ENCODE measurements at regions not wholly inside any gene's neighbourhood (a gene's known extent, or its start where the extent isn't known, plus 50 kb on each side); places are given as distances from the start of the nearest gene placed in this dataset.
A peak's percentile ranks its signal among the peaks of the same experiment; 100 is the strongest.
"Not testable (repeated sequence)": the region's sequence is repeated elsewhere in the genome, so short reads cannot be mapped to it uniquely, and the experiment has no call there.

DNA sequence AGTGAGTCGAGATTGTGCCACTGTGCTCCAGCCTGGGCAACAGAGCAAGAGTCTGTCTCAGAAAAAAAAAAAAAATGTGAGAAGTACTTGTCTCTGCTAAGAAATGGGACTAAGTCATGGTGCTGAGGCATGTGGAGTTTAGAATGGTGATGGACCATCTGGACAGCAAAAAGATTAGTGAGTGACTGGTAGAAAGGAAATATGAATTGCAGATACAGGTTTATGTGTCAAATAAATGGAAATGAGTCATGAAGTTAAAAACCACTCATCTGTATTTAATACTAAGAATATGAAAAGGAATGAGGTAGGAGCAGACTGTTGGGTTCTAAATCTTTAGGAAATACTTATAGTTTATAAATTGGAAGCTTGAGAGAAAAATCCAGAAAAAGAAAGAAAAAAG, 625.7 kb upstream of the ANKRD30A start:
- DNase-seq: no peak

- no peak for DNase-seq
Measured at GRCh38 chr10:36496758-36497157, 628.6 kb upstream of the ANKRD30A start.

DNA sequence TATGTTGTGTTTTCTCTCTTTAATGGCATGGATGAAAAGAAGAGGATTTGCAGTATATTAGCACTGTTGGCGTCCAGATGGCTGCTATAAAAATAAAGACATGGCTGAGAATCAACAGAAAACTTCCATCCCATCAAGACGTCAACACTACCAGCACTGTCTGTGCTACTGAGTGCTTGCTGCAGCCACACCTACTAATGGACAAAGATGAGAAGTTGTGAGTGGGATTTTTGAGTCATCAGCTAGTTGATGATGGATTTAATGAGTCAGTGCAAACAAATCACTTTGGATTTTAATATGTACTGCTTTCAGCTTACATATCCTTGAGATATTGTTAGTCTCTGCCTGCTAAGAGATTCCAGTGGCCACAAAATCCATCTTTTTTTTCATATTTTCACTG, 631.0 kb upstream of the ANKRD30A start:
- DNase-seq: peak in 16 of 58 donors; percentile 0 to 56 (median 14)

GRCh38 chr10:36493516-36493880, 631.9 kb upstream of the ANKRD30A start:
- no peak for DNase-seq

DNA sequence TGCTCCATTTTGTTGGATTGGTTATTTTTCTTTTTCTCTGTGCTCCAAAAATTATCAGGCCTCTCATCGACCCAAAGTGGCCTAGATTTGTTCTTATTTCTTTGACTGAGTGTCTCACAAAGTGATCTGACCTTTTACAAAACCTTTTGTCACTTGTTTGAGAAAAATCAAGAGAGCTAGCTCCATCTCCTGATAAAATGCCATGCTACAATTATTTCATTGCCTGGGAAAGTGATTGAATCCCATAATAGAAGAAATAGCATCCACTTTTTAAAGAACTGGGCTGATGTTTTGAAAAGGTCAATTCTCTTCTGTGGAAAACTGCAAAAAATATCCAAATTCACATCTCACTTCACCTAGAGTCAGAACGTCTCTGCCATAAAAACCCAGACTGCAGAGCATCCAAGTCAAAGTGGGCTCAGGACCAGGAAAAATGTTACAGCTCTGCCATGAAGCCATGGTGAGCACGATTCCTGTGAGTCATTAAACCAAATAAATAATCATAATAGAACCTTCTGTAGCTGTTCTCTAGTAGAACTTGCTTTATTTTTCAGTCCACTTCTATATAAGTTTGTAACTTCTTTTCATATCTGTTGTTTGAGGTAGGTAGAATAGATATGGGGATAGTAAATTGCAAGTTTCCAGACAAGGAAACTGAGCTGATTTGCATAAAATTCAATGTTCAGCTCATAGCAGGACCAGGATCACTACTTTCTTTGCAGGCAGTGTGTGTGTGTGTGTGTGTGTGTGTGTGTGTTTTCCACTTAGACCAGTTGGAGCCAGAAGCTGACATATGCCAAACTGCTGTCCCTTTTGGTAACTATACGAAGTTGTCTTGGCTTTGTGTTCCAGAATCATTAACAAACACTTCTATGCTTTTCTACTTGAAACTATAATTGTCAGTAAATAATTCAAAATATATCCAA, 632.5 kb upstream of the ANKRD30A start:
- DNase-seq: no peak

DNA sequence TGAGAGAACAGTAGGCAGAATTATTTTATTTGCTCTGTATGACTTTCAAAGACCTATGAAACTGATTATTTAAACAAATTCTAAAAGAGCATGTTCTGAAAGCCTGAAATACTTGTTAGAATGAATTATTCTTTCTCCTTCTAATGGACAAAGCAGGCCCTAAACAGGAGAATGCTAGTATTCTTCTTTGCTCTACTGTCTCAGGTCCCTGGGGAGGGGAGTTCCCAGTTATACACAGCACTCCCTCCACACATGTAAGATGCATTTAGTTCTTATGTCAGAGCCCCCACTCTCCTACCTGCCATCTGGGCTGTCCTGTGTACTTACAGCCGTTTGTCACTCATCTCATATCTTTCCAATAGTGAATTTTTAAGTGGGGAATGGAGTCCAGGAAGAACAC, 633.5 kb upstream of the ANKRD30A start:
- DNase-seq: no peak

- no peak for DNase-seq
Measured at GRCh38 chr10:36489611-36490228, 635.7 kb upstream of the ANKRD30A start.

- DNase-seq: no peak
Measured at GRCh38 chr10:36489181-36489580, 636.2 kb upstream of the ANKRD30A start.

- no peak for DNase-seq
Measured at GRCh38 chr10:36488579-36488978, 636.8 kb upstream of the ANKRD30A start.

DNA sequence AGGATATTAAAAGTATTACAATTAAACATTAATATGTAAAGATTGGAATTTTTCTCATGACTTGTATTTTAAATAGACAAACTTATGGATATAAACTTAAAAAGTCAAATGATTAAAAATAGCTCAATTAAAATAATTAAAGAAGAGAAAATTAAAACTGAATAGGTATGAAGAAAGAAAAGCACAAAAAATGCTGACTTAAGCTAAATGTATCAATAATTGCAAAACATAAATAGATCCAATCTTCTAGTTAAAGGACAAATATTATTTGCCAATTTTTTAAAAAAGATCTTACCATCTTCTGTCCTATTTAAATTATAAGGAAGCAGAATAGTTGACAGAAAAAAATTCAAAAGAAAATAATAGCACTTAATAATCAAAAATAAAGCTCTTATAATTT, 646.3 kb upstream of the ANKRD30A start:
- DNase-seq: no peak

DNA sequence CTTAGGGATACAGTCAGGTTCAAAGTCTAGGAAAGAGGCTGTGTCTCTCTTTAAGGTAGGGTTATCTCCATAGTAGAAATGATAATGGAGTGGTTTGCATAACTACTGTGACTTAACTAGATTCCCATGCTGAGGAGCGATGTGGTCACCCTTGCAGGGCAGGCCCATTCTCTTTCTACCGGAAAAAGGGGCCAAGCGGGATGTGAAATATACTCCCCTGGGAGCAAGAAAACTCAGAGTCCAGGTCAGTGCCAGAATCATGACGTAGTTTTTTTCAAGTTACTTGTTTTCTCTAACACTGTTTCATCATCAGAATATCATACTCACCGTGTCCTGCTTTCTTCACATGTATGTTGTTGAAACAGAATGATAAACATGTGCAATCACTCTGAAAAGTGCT, 649.0 kb upstream of the ANKRD30A start:
- no peak for DNase-seq

- DNase-seq: no peak
Measured at GRCh38 chr10:36475746-36476145, 649.7 kb upstream of the ANKRD30A start.

GRCh38 chr10:36474456-36474855, 650.9 kb upstream of the ANKRD30A start:
- DNase-seq: no peak

- no peak for DNase-seq
Measured at GRCh38 chr10:36473122-36473521, 652.3 kb upstream of the ANKRD30A start.

DNA sequence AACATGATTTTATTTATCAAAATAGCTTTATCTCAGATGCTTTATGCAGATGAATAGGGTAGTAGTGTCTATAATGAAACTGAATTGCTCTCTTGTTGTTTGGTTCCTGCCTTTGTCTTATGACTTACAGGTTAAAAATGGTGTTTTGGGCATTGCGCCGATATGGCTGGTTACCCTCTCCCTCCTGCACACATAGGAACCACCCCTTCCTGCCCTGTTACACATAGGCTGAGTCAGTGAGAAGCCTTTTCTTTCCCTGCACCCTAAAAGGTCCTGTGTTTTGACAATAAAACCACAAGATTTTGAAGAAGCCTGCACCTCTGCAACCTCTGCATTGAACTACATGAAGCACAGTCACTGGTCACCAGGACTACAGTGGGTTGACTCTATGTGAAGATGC, 655.8 kb upstream of the ANKRD30A start:
- no peak for DNase-seq

- no peak for DNase-seq
Measured at GRCh38 chr10:36468620-36469019, 656.8 kb upstream of the ANKRD30A start.

DNA sequence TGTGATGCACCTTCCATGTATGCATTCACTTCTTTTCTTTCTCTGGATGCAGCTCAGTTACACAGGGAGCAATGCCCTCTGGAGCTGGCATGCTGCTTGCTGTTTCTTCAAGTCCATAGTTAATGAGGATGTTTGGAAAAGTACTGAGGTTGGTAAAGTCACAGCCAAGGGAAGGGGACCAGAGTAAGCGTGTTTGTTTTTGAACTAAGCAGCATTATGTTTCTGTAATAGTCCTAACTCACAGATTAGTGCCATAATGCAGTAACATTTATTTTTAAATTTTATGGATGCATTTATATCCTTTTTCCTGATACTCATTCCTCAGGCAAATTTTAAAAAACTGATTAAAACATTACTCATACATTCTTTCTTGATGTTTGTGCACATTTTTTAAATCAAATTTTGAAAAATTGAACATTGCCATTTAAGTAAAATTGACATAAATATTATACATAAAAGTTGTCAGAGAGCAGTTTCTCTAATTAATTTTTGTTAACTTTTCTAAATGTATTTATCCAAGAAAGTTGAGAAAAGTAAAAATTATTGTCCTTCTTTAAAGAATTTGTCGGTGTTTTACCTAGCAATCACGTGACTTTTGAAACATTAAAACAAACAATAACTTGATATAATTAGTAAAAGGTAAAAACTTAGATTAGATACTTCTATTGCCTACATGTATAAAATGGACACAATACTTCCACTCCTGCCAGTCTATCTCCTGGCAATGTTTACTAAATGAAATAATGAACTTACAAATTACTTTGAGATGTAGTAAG, 659.6 kb upstream of the ANKRD30A start:
- peak in 1 of 58 donors; percentile 3 for DNase-seq

GRCh38 chr10:36464291-36464690, 661.1 kb upstream of the ANKRD30A start:
- no peak for DNase-seq

DNA sequence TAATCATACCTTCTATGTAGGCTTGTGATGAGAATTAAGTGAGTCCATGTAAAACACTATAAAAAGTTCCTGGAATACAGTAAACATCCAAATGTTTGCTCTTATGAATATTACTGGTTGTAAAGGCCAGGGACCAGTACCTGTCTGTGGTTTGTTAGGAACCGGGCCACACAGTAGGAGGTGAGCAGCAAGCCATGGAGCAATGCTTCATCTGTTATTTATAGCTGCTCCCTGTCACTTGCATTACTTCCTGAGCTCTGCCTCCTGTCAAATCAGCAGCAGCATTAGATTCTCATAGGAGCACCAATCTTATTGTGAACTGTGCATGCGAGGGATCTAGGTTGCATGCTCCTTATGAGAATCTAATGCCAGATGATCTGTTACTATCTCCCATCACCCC, 662.0 kb upstream of the ANKRD30A start:
- no peak for DNase-seq

- DNase-seq: no peak
Measured at GRCh38 chr10:36462194-36462593, 663.2 kb upstream of the ANKRD30A start.

GRCh38 chr10:36458437-36458836, 667.0 kb upstream of the ANKRD30A start:
- DNase-seq: not testable (repeated sequence)

GRCh38 chr10:36457751-36458150, 667.6 kb upstream of the ANKRD30A start:
- DNase-seq: no peak

Data from anterior cingulate cortex (tissue), 58 donors.